ENCODE measurements at regions not wholly inside any gene's neighbourhood (a gene's known extent, or its start where the extent isn't known, plus 50 kb on each side); places are given as distances from the start of the nearest gene placed in this dataset.

DNA sequence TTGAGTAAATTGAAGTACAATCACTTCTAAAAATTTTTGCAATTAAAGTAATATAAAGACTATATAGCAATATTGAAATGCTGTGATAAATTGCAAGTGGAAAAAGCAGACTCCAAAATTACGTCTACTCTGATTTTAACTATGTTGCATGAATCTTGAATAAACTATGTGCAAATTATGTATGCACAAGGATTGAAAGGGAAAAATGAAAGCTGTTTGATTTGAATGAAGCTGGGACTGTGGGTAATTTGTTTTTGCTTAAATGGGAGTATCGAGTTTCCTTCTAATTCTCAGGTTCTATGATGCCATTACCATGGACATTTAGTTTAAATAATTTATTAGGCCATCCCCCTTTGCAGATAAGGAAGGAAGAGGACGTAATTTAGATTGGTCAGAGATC is 198.7 kb upstream of the MYLIP start:
- Histone ChIP-seq H3K4me1 (no peaks in the 10 kb centered on the region), H3K4me3 (no peak overlapping the region), H3K27me3 (no peaks in the 10 kb centered on the region), H3K36me3 (replicated peaks in 1 of 2; ENCODE audit: insufficient read depth in 1 of 2, low read depth in 2 of 2) (no peaks in the 10 kb centered on the region), H3K9me3 (no peaks in the 10 kb centered on the region), H3K27ac (no peak overlapping the region)
- no peak for ATAC-seq
- TF ChIP-seq POLR2A (IDR thresholded peaks at IDR 0.05), result no peak
- TF ChIP-seq, protein P1, sequence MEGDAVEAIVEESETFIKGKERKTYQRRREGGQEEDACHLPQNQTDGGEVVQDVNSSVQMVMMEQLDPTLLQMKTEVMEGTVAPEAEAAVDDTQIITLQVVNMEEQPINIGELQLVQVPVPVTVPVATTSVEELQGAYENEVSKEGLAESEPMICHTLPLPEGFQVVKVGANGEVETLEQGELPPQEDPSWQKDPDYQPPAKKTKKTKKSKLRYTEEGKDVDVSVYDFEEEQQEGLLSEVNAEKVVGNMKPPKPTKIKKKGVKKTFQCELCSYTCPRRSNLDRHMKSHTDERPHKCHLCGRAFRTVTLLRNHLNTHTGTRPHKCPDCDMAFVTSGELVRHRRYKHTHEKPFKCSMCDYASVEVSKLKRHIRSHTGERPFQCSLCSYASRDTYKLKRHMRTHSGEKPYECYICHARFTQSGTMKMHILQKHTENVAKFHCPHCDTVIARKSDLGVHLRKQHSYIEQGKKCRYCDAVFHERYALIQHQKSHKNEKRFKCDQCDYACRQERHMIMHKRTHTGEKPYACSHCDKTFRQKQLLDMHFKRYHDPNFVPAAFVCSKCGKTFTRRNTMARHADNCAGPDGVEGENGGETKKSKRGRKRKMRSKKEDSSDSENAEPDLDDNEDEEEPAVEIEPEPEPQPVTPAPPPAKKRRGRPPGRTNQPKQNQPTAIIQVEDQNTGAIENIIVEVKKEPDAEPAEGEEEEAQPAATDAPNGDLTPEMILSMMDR (IDR thresholded peaks at IDR 0.05), result no peak
- 77 to 78% methylated on average over 3 of the region's 3 CpGs for WGBS, 2 donors
- intact Hi-C loops (cut with DNase I), result no loop called here
- DNase-seq, result no peak

DNA sequence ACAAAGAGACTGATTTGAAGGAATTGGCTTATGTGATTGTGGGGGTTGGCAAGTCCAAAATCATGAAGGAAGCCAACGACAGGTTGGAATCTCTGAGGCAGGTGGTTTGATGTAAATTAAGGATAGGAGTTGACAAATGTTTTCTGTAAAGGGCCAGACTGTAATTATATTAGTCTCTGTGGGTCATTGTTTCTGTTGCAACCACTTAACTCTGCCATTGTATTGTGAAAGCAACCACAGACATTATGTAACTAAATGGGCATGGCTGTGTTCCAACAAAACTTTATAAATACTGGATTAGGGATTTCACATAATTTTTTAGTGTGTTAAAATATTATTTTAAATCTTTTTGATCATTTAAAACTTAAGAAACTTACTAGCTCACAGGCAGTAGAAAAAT is 199.2 kb upstream of the MYLIP start:
- no peak for ATAC-seq
- H3K27ac ChIP-seq, result no peak overlapping the region
- no peak overlapping the region for H3K4me3 ChIP-seq
- H3K4me1 ChIP-seq, result no peaks in the 10 kb centered on the region
- no peaks in the 10 kb centered on the region for H3K36me3 ChIP-seq (replicated peaks in 1 of 2; ENCODE audit: insufficient read depth in 1 of 2, low read depth in 2 of 2)
- WGBS, 2 donors, result 59 to 80% methylated on average over 1 of the region's 1 CpG
- no peak for DNase-seq
- no peaks in the 10 kb centered on the region for H3K9me3 ChIP-seq
- TF ChIP-seq, protein P1 (IDR thresholded peaks at IDR 0.05), result no peak
- no peak for TF ChIP-seq POLR2A (IDR thresholded peaks at IDR 0.05)
- no peaks in the 10 kb centered on the region for H3K27me3 ChIP-seq
- intact Hi-C loops (cut with DNase I), result no loop called here

DNA sequence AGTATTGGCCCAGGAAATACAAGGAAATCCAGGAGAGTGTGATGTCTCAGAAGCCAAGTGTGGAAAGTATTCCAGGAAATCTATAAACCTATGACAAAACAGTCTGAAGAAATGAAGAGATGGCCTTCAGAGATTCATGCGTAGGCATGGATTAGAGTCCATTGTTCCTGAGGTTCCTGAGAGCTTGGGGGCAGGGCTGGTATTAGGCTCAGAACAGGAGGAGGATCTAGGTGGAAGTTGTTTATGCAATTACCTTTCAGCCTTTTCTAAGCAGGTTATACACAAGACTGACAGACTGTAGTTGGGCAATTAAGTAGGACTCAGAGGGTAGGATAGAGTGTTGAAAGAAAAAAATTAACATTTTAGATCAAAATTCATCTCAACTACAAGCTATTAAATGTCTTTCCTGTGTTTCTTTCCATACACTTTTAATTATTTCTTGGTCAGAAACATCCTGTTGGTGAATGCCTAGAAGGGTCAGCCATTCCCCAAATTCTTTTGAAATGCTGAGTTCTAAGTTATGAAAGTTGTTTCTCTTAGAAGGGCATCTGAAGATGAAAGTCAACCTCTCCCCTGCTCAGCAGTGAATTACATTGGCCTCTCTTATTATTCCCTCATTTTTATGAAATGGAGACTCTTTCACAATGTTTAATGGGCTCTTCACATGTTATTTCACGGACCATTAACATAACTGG is 201.2 kb upstream of the MYLIP start:
- no peak for ATAC-seq

DNA sequence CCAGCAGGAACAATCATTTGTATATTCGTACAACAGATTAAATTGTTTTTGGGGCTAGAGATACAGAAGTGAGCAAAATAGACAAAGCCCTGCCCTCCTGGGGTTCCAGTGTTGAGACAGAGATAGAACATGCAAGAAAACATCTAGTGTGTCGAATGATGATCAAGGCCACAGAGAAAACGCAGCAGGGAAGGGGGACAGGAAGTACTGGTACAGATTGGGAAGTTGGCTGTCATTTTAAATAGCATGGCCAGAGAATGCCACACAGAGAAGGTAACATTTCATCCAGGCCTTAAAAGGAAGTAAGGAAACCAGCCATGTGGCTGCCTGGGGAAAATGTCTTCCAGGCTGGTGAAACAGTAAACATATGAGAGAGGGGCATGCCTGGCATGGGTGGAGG is 202.6 kb upstream of the MYLIP start:
- ATAC-seq (no peak), DNase-seq (no peak)
- no peak for TF ChIP-seq POLR2A (IDR thresholded peaks at IDR 0.05)
- TF ChIP-seq, protein P1 (IDR thresholded peaks at IDR 0.05), result no peak
- no peaks in the 10 kb centered on the region for H3K9me3 ChIP-seq
- intact Hi-C loops (cut with DNase I), result no loop called here
- H3K27me3 ChIP-seq, result no peaks in the 10 kb centered on the region
- no peaks in the 10 kb centered on the region for H3K4me1 ChIP-seq
- WGBS, 2 donors, result 69 to 92% methylated on average over 3 of the region's 3 CpGs
- H3K36me3 ChIP-seq (replicated peaks in 1 of 2; ENCODE audit: insufficient read depth in 1 of 2, low read depth in 2 of 2), result no peaks in the 10 kb centered on the region
- H3K27ac ChIP-seq, result no peak overlapping the region
- no peak overlapping the region for H3K4me3 ChIP-seq

More for the DNA sequence above, 201.2 kb upstream of the MYLIP start:
- Histone ChIP-seq H3K36me3 (replicated peaks in 1 of 2; ENCODE audit: insufficient read depth in 1 of 2, low read depth in 2 of 2) (no peaks in the 10 kb centered on the region), H3K4me1 (no peaks in the 10 kb centered on the region), H3K27me3 (no peaks in the 10 kb centered on the region), H3K9me3 (no peaks in the 10 kb centered on the region), H3K4me3 (no peak overlapping the region), H3K27ac (no peak overlapping the region)
- intact Hi-C loops (cut with DNase I), result no loop called here
- no peak for DNase-seq
- TF ChIP-seq POLR2A (IDR thresholded peaks at IDR 0.05), result no peak
- TF ChIP-seq, protein P1 (IDR thresholded peaks at IDR 0.05), result no peak
- 62 to 74% methylated on average over 2 of the region's 2 CpGs for WGBS, 2 donors

DNA sequence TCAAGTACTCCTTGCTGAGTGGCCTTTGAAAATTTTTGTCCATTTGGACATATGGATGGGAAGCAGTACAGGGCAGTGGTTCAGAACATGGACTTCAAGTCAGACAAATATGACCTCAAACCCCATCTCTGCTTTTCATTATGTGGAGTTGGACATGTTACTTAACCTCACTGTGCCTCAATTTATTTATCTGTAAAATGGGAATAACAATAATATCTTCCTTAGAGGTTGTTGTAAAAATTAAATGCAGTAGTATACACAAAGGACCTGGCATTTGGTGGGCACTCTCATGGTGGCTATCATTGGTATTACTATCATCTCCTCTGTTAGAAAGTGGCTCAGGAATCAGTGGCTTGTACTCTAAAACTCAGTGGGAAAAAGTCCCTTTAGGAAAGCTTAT is 204.0 kb upstream of the MYLIP start:
- intact Hi-C loops (cut with DNase I), result no loop called here
- Histone ChIP-seq H3K9me3 (no peaks in the 10 kb centered on the region), H3K4me1 (no peaks in the 10 kb centered on the region), H3K4me3 (no peak overlapping the region), H3K27ac (no peak overlapping the region), H3K36me3 (replicated peaks in 1 of 2; ENCODE audit: insufficient read depth in 1 of 2, low read depth in 2 of 2) (no peaks in the 10 kb centered on the region), H3K27me3 (no peaks in the 10 kb centered on the region)
- DNase-seq, result no peak
- TF ChIP-seq, protein P1 (IDR thresholded peaks at IDR 0.05), result no peak
- no peak for TF ChIP-seq POLR2A (IDR thresholded peaks at IDR 0.05)
- ATAC-seq, result no peak

All from body of pancreas (tissue), 4 donors.